ENCODE measurements at regions not wholly inside any gene's neighbourhood (a gene's known extent, or its start where the extent isn't known, plus 50 kb on each side); places are given as distances from the start of the nearest gene placed in this dataset.

GRCh38 chr15:94036156-94036555 is 195.2 kb upstream of the MCTP2 start:
- 73 to 84% methylated on average over 2 of the region's 2 CpGs for WGBS, 2 experiments (ENCODE audit: insufficient coverage in 1 of 2, insufficient read length in 1 of 2)
- H3K9me3 Mint-ChIP-seq: peaks cover 8% of the 10 kb centered on the region

GRCh38 chr15:94033683-94034020 is 197.7 kb upstream of the MCTP2 start:
- no peak overlapping the region for H3K4me3 Mint-ChIP-seq
- H3K9ac ChIP-seq (ENCODE audit: extremely low read depth, low read length, poor library complexity, severe bottlenecking): no peak overlapping the region
- WGBS, 2 experiments (ENCODE audit: insufficient coverage in 1 of 2, insufficient read length in 1 of 2): 88 to 93% methylated on average over 14 to 17 of the region's 17 CpGs
- H3K9me3 Mint-ChIP-seq: peaks cover 5% of the 10 kb centered on the region
- H3K36me3 Mint-ChIP-seq (ENCODE audit: low read depth): no peaks in the 10 kb centered on the region
- no peak overlapping the region for H3K27ac ChIP-seq (ENCODE audit: low read depth, low read length)
- no peaks in the 10 kb centered on the region for H3K4me1 Mint-ChIP-seq
- no peak for DNase-seq
- TF ChIP-seq, protein P1, sequence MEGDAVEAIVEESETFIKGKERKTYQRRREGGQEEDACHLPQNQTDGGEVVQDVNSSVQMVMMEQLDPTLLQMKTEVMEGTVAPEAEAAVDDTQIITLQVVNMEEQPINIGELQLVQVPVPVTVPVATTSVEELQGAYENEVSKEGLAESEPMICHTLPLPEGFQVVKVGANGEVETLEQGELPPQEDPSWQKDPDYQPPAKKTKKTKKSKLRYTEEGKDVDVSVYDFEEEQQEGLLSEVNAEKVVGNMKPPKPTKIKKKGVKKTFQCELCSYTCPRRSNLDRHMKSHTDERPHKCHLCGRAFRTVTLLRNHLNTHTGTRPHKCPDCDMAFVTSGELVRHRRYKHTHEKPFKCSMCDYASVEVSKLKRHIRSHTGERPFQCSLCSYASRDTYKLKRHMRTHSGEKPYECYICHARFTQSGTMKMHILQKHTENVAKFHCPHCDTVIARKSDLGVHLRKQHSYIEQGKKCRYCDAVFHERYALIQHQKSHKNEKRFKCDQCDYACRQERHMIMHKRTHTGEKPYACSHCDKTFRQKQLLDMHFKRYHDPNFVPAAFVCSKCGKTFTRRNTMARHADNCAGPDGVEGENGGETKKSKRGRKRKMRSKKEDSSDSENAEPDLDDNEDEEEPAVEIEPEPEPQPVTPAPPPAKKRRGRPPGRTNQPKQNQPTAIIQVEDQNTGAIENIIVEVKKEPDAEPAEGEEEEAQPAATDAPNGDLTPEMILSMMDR (conservative IDR thresholded peaks at IDR 0.05): no peak
- no peaks in the 10 kb centered on the region for H3K27me3 Mint-ChIP-seq (ENCODE audit: insufficient read depth)
- no peak overlapping the region for H3K27ac Mint-ChIP-seq
- H3K9me3 ChIP-seq (ENCODE audit: control insufficient read depth, low read length): peaks cover 6% of the 10 kb centered on the region
- H3K4me3 ChIP-seq (ENCODE audit: low read length): no peak overlapping the region
- H3K27me3 ChIP-seq (ENCODE audit: control insufficient read depth, insufficient read depth, low read length, poor library complexity, severe bottlenecking): no peaks in the 10 kb centered on the region
- H3K36me3 ChIP-seq (ENCODE audit: control insufficient read depth, insufficient read depth, low read length): no peaks in the 10 kb centered on the region
- no peaks in the 10 kb centered on the region for H3K4me1 ChIP-seq (ENCODE audit: control insufficient read depth, insufficient read depth, low read length)

More at GRCh38 chr15:94036156-94036555, 195.2 kb upstream of the MCTP2 start:
- Histone ChIP-seq H3K4me1 (ENCODE audit: control insufficient read depth, insufficient read depth, low read length) (no peaks in the 10 kb centered on the region), H3K36me3 (ENCODE audit: control insufficient read depth, insufficient read depth, low read length) (no peaks in the 10 kb centered on the region), H3K9ac (ENCODE audit: extremely low read depth, low read length, poor library complexity, severe bottlenecking) (no peak overlapping the region), H3K27me3 (ENCODE audit: control insufficient read depth, insufficient read depth, low read length, poor library complexity, severe bottlenecking) (no peaks in the 10 kb centered on the region), H3K27ac (ENCODE audit: low read depth, low read length) (no peak overlapping the region), H3K4me3 (ENCODE audit: low read length) (no peak overlapping the region), H3K9me3 (ENCODE audit: control insufficient read depth, low read length) (peaks cover 6% of the 10 kb centered on the region)
- Mint-ChIP-seq H3K4me3 (no peak overlapping the region), H3K27me3 (ENCODE audit: insufficient read depth) (no peaks in the 10 kb centered on the region), H3K36me3 (ENCODE audit: low read depth) (no peaks in the 10 kb centered on the region), H3K27ac (no peak overlapping the region), H3K4me1 (no peaks in the 10 kb centered on the region)
- TF ChIP-seq, protein P1 (conservative IDR thresholded peaks at IDR 0.05): no peak
- no peak for DNase-seq

DNA sequence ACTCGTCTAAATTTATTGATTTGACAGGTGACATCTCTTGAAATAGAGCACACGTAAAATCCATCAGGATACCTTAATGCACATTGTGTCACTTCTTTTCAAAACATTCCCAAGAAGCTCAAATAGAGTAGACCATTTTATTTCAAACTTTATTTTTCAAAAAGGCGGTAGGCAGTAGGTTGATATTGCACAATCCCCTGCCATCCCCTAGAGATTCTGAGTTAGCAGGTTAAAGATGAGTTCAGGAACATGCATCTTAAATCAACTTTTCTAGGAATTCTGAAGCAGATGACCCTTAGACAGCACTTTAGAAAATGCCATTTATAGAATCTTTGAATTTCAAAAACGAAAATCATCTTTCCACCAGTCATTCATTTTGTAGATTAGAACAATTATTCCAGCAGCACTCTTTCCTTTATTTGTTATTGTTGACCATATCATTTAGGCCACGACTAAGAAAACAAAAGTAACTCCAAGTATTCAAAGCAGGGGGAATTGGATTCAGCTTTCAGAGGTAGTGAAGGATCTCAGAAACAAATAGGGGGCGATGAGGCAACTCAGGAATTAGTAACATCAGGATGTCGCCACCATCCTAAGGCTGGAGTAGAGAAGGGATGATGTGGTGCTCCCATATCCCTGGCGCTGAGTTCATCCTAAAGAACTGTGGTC is 198.2 kb upstream of the MCTP2 start:
- Mint-ChIP-seq H3K27me3 (ENCODE audit: insufficient read depth) (no peaks in the 10 kb centered on the region), H3K4me3 (no peak overlapping the region), H3K9me3 (peaks cover under 1% of the 10 kb centered on the region), H3K36me3 (ENCODE audit: low read depth) (no peaks in the 10 kb centered on the region), H3K27ac (no peak overlapping the region), H3K4me1 (no peaks in the 10 kb centered on the region)
- no peaks in the 10 kb centered on the region for H3K4me1 ChIP-seq (ENCODE audit: control insufficient read depth, insufficient read depth, low read length)
- H3K4me3 ChIP-seq (ENCODE audit: low read length): no peak overlapping the region
- DNase-seq: no peak
- H3K36me3 ChIP-seq (ENCODE audit: control insufficient read depth, insufficient read depth, low read length): no peaks in the 10 kb centered on the region
- no peak overlapping the region for H3K27ac ChIP-seq (ENCODE audit: low read depth, low read length)
- H3K9me3 ChIP-seq (ENCODE audit: control insufficient read depth, low read length): peaks cover 2% of the 10 kb centered on the region
- TF ChIP-seq, protein P1 (conservative IDR thresholded peaks at IDR 0.05): no peak
- no peaks in the 10 kb centered on the region for H3K27me3 ChIP-seq (ENCODE audit: control insufficient read depth, insufficient read depth, low read length, poor library complexity, severe bottlenecking)
- no peak overlapping the region for H3K9ac ChIP-seq (ENCODE audit: extremely low read depth, low read length, poor library complexity, severe bottlenecking)
- 77 to 92% methylated on average over 5 to 8 of the region's 8 CpGs for WGBS, 2 experiments (ENCODE audit: insufficient coverage in 1 of 2, insufficient read length in 1 of 2)

Measured in endodermal cell (in vitro differentiated cells).